Bronchial epithelial cell (primary cell): ENCODE measurements at regions not wholly inside any gene's neighbourhood (a gene's known extent, or its start where the extent isn't known, plus 50 kb on each side); places are given as distances from the start of the nearest gene placed in this dataset.
A peak's percentile ranks its signal among the peaks of the same experiment; 100 is the strongest.

Experiments
- DNase-seq: peaks from one replicate; pipeline ENCODE4 v3.0.0-alpha.2; 2010; ENCODE audit warnings: low read depth
- FAIRE-seq: peaks from 2 replicates; lab custom pipeline; 2011; peaks lifted over from hg19 to GRCh38; lab: Jason Lieb, UNC
- H3K27me3 ChIP-seq: 2 replicates; pipeline ENCODE4 v1.5.1; 2011; ENCODE audit warnings: low read length; ENCODE audit not compliant: control insufficient read depth, insufficient read depth
- H3K36me3 ChIP-seq: 2 replicates; pipeline ENCODE4 v1.5.1; 2011; ENCODE audit warnings: low read length; ENCODE audit not compliant: control insufficient read depth, insufficient read depth
- H3K4me3 ChIP-seq: 2 replicates; pipeline ENCODE4 v1.5.1; 2011; ENCODE audit warnings: mild to moderate bottlenecking, low read depth, low read length, control low read depth
- TF ChIP-seq, protein P1 (sequence below): IDR thresholded peaks from 2 replicates; pipeline ENCODE4 v1.5.1; 2011; ENCODE audit warnings: mild to moderate bottlenecking, moderate library complexity, low read length, control low read depth, inconsistent platforms; ENCODE audit not compliant: insufficient read depth, severe bottlenecking

DNA sequence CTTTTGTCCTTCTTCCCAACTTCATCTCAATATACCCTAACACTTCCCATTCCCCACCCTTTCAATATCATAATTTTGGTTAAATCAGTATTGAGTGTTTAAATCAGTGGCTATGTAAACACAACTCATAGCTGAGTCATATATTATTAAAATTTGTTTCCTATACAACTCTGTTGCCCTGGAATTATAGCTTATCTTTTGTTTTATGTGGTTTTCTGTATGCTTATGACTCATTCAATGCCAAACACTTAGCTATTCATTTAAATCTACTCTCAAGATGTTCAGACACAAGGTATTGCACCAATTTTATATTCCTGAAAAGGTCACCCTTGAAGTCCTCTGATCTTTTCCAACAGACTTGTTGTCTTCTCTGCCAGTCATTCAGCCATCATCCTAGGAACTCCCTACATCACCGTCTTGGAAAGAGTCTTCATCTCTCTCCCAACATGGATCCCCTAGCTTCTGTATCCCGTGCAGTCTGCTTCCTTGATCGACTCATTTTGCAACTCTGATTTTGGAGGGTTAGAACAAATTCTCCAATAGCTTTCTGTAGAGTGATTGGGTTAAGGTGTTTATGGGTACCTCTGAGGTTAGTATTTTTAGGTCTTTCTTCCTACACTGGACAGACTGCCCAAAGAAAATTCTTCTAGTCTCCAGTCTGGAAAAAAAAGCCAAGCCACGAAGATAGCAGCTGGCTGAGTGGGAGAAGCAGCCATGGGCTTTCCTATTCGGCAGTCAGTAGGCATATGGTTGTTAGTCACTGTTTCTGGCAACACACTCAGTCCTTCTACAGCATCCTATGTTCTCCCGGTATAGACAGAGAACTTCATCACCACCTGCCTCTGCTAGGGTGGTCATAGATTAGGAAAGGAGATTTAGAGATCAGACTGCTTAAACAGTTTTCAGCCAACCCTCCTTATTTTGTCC lies 102.1 kb downstream of the CRPPA start:
- no peak for FAIRE-seq
- peak; percentile 93 for DNase-seq

GRCh38 chr7:16318463-16318862 lies 102.9 kb downstream of the CRPPA start:
- TF ChIP-seq, protein P1, sequence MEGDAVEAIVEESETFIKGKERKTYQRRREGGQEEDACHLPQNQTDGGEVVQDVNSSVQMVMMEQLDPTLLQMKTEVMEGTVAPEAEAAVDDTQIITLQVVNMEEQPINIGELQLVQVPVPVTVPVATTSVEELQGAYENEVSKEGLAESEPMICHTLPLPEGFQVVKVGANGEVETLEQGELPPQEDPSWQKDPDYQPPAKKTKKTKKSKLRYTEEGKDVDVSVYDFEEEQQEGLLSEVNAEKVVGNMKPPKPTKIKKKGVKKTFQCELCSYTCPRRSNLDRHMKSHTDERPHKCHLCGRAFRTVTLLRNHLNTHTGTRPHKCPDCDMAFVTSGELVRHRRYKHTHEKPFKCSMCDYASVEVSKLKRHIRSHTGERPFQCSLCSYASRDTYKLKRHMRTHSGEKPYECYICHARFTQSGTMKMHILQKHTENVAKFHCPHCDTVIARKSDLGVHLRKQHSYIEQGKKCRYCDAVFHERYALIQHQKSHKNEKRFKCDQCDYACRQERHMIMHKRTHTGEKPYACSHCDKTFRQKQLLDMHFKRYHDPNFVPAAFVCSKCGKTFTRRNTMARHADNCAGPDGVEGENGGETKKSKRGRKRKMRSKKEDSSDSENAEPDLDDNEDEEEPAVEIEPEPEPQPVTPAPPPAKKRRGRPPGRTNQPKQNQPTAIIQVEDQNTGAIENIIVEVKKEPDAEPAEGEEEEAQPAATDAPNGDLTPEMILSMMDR: no peak
- DNase-seq: no peak
- Histone ChIP-seq H3K36me3 (no peaks in the 10 kb centered on the region), H3K4me3 (no peak overlapping the region), H3K27me3 (no peaks in the 10 kb centered on the region)
- no peak for FAIRE-seq

More for the DNA sequence above, 102.1 kb downstream of the CRPPA start:
- H3K4me3 ChIP-seq: no peak overlapping the region
- no peaks in the 10 kb centered on the region for H3K36me3 ChIP-seq
- TF ChIP-seq, protein P1: no peak
- H3K27me3 ChIP-seq: no peaks in the 10 kb centered on the region

DNA sequence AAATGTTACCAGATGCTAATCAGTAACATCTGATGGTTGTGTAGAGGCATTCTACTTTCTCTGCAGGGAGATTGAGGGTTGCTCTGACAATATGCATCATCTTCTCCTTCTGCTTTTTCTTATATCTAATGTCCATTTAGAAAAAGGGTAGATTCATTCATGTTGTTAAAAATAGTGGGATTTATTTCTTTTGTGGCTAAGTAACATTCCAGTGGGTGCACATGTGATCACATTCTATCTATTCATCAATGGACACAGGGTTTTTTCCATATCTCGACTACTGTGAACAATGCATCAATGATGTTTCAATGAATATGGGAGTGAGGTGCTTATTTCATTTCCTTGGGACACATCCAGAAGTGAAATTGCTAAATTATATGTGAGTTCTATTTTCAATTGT lies 103.9 kb downstream of the CRPPA start:
- TF ChIP-seq, protein P1: no peak
- H3K4me3 ChIP-seq: no peak overlapping the region
- FAIRE-seq (no peak), DNase-seq (no peak)
- no peaks in the 10 kb centered on the region for H3K27me3 ChIP-seq
- H3K36me3 ChIP-seq: no peaks in the 10 kb centered on the region

- Histone ChIP-seq H3K4me3 (no peak overlapping the region), H3K36me3 (no peaks in the 10 kb centered on the region), H3K27me3 (no peaks in the 10 kb centered on the region)
- DNase-seq (no peak), FAIRE-seq (no peak)
- TF ChIP-seq, protein P1: no peak
Observed at GRCh38 chr7:16315280-16315679, 106.1 kb downstream of the CRPPA start.

GRCh38 chr7:16309129-16309528 lies 112.2 kb downstream of the CRPPA start:
- TF ChIP-seq, protein P1: no peak
- Histone ChIP-seq H3K27me3 (no peaks in the 10 kb centered on the region), H3K4me3 (no peak overlapping the region), H3K36me3 (no peaks in the 10 kb centered on the region)
- FAIRE-seq (no peak), DNase-seq (no peak)
